ENCODE measurements at regions not wholly inside any gene's neighbourhood (a gene's known extent, or its start where the extent isn't known, plus 50 kb on each side); places are given as distances from the start of the nearest gene placed in this dataset.

DNA sequence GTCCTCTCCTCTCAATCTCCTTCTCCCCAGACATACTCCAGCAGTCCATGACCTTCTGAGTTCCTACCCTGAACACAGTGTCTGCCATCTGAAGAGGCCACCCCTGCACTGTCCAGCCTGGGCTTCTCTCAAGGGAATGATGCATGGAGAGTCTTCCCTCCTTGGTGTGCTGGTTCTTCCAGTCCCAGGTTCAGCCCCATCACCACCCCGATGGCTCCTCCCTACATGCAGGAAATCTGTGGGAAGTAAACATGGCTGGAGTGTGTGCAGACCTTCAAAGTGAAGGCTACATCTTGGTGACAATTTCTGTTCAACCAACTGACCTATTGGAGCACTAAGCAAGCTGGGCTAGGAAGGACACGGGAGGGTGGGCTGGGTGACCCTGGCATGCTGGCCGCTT is 121.0 kb upstream of the JAG1 start:
- TF ChIP-seq, protein P1, sequence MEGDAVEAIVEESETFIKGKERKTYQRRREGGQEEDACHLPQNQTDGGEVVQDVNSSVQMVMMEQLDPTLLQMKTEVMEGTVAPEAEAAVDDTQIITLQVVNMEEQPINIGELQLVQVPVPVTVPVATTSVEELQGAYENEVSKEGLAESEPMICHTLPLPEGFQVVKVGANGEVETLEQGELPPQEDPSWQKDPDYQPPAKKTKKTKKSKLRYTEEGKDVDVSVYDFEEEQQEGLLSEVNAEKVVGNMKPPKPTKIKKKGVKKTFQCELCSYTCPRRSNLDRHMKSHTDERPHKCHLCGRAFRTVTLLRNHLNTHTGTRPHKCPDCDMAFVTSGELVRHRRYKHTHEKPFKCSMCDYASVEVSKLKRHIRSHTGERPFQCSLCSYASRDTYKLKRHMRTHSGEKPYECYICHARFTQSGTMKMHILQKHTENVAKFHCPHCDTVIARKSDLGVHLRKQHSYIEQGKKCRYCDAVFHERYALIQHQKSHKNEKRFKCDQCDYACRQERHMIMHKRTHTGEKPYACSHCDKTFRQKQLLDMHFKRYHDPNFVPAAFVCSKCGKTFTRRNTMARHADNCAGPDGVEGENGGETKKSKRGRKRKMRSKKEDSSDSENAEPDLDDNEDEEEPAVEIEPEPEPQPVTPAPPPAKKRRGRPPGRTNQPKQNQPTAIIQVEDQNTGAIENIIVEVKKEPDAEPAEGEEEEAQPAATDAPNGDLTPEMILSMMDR (IDR thresholded peaks at IDR 0.05), result no peak
- TF ChIP-seq EZH2phosphoT487 (IDR thresholded peaks at IDR 0.05; ENCODE audit: borderline replicate concordance, low read depth) (no peak), GABPA (IDR thresholded peaks at IDR 0.05; ENCODE audit: low read depth) (no peak), EP300 (IDR thresholded peaks at IDR 0.05; ENCODE audit: borderline replicate concordance in 1 of 2, low read depth in 1 of 2, low read length in 1 of 2) (no peak), POLR2AphosphoS5 (IDR thresholded peaks at IDR 0.05; ENCODE audit: low read depth, low read length) (no peak), RCOR1 (IDR thresholded peaks at IDR 0.05; ENCODE audit: low read length) (no peak), SIN3A (IDR thresholded peaks at IDR 0.05; ENCODE audit: borderline replicate concordance, low read depth, low read length) (no peak), ELF1 (IDR thresholded peaks at IDR 0.05) (no peak), RAD21 (IDR thresholded peaks at IDR 0.05; ENCODE audit: low read length) (no peak), YY1 (IDR thresholded peaks at IDR 0.05; ENCODE audit: low read depth) (no peak), TCF12 (IDR thresholded peaks at IDR 0.05) (no peak)
- TF ChIP-seq, protein P2, sequence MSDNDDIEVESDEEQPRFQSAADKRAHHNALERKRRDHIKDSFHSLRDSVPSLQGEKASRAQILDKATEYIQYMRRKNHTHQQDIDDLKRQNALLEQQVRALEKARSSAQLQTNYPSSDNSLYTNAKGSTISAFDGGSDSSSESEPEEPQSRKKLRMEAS (IDR thresholded peaks at IDR 0.05; ENCODE audit: low read depth), result no peak
- TF ChIP-seq, protein P3, sequence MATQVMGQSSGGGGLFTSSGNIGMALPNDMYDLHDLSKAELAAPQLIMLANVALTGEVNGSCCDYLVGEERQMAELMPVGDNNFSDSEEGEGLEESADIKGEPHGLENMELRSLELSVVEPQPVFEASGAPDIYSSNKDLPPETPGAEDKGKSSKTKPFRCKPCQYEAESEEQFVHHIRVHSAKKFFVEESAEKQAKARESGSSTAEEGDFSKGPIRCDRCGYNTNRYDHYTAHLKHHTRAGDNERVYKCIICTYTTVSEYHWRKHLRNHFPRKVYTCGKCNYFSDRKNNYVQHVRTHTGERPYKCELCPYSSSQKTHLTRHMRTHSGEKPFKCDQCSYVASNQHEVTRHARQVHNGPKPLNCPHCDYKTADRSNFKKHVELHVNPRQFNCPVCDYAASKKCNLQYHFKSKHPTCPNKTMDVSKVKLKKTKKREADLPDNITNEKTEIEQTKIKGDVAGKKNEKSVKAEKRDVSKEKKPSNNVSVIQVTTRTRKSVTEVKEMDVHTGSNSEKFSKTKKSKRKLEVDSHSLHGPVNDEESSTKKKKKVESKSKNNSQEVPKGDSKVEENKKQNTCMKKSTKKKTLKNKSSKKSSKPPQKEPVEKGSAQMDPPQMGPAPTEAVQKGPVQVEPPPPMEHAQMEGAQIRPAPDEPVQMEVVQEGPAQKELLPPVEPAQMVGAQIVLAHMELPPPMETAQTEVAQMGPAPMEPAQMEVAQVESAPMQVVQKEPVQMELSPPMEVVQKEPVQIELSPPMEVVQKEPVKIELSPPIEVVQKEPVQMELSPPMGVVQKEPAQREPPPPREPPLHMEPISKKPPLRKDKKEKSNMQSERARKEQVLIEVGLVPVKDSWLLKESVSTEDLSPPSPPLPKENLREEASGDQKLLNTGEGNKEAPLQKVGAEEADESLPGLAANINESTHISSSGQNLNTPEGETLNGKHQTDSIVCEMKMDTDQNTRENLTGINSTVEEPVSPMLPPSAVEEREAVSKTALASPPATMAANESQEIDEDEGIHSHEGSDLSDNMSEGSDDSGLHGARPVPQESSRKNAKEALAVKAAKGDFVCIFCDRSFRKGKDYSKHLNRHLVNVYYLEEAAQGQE (IDR thresholded peaks at IDR 0.05; ENCODE audit: low read depth, low read length), result no peak
